GM13976 (cell line): ENCODE measurements at regions not wholly inside any gene's neighbourhood (a gene's known extent, or its start where the extent isn't known, plus 50 kb on each side); places are given as distances from the start of the nearest gene placed in this dataset.

Experiments used
- DNase-seq: peaks from one replicate; pipeline ENCODE4 v3.0.0; 2012; ENCODE audit warnings: low spot score
- CTCF ChIP-seq: IDR thresholded peaks from 2 replicates; pipeline ENCODE4 v1.5.1; 2012; ENCODE audit warnings: borderline replicate concordance, mild to moderate bottlenecking; ENCODE audit not compliant: insufficient read depth; ENCODE audit errors: extremely low read depth, missing control alignments, control extremely low read depth
- in situ Hi-C: fragments of 300-500 bp; cut with MboI; formaldehyde crosslinking; loops from one replicate; pipeline ENCODE4 v1.12.0; 2022; ENCODE audit warnings: low sequenced_read_pairs, mixed read lengths, inconsistent platforms; ENCODE audit not compliant: unreplicated experiment

DNA sequence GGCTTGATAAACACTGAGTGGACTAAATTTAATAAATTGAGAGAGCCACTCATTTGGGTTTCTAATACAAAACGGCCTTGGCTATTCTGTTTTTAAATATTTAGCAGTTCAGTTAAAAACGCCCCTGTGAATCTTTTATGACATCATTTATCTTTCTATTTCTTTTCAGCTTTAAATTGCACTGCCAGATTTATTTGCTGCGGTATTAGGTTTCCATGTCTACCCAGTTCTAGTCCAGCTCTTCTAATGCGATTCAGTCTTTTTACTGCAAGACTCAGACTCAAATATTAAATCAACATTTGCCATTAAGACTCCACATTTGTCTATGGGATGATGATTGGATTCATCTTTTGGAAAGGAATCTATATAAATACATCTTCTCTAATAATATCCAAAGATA lies 2174.3 kb upstream of the PIK3C3 start:
- no peak for TF ChIP-seq CTCF
- in situ Hi-C loops: no loop called here

DNA sequence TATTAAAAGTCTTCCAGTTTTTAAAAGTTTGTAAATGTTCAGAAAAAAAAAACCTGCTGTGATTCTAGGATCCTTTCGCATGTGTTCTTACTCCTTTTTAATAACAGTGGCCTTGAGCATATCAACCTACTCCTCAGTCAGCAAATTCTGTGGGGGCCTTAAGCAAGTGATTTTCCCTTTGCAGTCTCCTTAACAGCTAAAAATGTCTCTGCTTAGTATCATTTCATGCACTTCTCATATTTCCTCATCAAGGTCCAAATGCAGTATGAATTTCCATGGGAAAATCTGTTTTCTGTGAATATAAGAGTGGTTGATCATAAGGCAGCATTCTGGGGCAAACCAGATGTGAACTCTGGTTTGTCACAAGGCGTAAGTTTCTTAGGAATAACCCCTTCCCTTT lies 2175.1 kb upstream of the PIK3C3 start:
- in situ Hi-C loops: no loop called here
- no peak for DNase-seq
- no peak for TF ChIP-seq CTCF

More for the DNA sequence above, 2174.3 kb upstream of the PIK3C3 start:
- no peak for DNase-seq

- DNase-seq: no peak
- no peak for TF ChIP-seq CTCF
- in situ Hi-C loops: no loop called here
These were observed 2178.3 kb upstream of the PIK3C3 start for GRCh38 chr18:39776766-39777165.

- DNase-seq: no peak
- TF ChIP-seq CTCF: no peak
- in situ Hi-C loops: no loop called here
These were observed 2180.0 kb upstream of the PIK3C3 start for GRCh38 chr18:39774957-39775598.

DNA sequence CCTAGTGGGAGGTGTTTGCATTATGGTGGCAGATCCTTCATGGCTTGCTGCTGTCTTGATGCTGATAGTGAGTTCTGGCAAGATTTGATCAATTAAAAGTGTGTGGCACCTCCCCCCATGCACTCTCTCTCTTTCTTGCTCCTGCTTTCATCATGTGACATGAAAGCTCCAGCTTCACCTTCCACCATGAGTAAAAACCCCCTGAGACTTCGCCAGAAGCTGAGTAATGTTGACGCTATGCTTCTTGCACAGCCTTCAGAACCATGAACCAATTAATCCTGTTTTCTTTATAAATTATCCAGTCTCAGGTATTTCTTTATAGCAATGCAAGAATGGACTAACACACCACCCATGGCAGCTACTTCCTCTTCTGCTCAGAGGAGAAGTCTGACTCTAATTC lies 2181.4 kb upstream of the PIK3C3 start:
- DNase-seq: no peak
- in situ Hi-C loops: no loop called here
- TF ChIP-seq CTCF: no peak

DNA sequence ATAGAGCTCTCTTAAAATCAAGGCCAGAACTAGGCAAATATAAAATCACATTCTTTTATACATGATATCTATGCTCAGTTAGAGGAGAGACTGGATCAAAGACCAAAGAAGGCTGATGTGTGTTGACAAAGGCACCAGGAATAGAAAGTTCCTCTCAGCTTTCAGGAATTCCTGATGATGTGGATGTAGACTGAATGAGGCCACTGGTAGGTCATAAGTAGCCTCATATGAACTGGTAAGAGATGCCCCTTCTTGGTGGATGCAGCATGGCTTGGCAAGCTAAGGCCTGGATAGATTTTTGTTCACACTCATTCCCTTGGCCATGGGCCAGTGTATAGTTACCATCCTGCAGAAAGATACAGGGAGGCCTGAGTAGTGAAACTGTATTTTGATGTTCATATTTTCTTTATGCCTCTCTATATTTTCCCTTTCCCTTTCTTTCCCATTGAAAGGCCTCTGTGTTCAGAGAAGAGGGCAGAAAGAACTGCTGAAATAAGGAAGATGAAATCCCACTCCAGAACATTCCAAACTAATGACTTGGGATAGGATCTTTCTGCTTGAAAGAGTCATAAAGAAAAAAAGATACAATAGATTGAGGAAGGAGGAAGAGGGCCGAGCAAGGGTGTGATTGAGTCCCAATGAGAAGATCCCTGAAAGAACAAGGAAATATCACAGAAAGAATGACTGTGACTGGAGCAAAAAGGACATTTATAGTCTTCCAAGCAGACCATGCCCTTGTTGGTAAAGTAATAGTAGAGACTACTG lies 2182.7 kb upstream of the PIK3C3 start:
- no peak for DNase-seq
- in situ Hi-C loops: no loop called here
- TF ChIP-seq CTCF: no peak

GRCh38 chr18:39770399-39770798 lies 2184.6 kb upstream of the PIK3C3 start:
- no peak for TF ChIP-seq CTCF
- in situ Hi-C loops: no loop called here
- DNase-seq: no peak
